ENCODE measurements at regions not wholly inside any gene's neighbourhood (a gene's known extent, or its start where the extent isn't known, plus 50 kb on each side); places are given as distances from the start of the nearest gene placed in this dataset.

DNA sequence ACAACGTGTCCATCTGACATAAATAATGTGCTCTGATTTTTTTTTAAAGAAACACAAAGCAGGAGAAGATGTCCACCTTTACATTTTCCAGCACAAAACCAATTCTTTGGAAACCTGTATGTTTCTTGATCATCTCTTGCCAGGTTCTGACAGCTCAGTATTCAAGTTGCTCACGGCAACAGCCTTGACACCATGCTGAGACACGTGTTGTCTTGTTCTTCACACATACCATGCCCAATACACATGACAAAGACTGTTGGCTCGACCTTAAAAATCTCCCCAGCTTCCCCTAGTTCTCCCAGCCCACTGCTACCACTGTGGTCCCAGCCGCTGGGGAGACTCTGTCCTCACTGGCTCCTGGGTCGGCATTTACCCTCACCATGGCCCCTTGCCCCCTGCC lies 518.9 kb downstream of the PREX1 start:
- Mint-ChIP-seq H3K27me3 (peaks cover 3 to 26% of the 10 kb centered on the region in 2 donors), H3K4me1 (no peaks in the 10 kb centered on the region), H3K9me3 (no peaks in the 10 kb centered on the region), H3K36me3 (no peaks in the 10 kb centered on the region), H3K27ac (no peak overlapping the region), H3K4me3 (no peak overlapping the region)
- POLR2A ChIA-PET = no interaction called here
- no peaks in the 10 kb centered on the region for H3K4me1 ChIP-seq (ENCODE audit: insufficient read depth, low read length)
- no peaks in the 10 kb centered on the region for H3K9me3 ChIP-seq (ENCODE audit: low read length)
- H3K36me3 ChIP-seq (ENCODE audit: insufficient read depth, low read length) = no peaks in the 10 kb centered on the region
- CTCF ChIA-PET = no interaction called here
- H3K27me3 ChIP-seq (ENCODE audit: insufficient read depth, low read length, poor library complexity, severe bottlenecking) = no peaks in the 10 kb centered on the region
- no peak overlapping the region for H3K27ac ChIP-seq (ENCODE audit: low read depth, low read length)
- no peak overlapping the region for H3K4me3 ChIP-seq (ENCODE audit: low read length)
- DNase-seq = no peak

DNA sequence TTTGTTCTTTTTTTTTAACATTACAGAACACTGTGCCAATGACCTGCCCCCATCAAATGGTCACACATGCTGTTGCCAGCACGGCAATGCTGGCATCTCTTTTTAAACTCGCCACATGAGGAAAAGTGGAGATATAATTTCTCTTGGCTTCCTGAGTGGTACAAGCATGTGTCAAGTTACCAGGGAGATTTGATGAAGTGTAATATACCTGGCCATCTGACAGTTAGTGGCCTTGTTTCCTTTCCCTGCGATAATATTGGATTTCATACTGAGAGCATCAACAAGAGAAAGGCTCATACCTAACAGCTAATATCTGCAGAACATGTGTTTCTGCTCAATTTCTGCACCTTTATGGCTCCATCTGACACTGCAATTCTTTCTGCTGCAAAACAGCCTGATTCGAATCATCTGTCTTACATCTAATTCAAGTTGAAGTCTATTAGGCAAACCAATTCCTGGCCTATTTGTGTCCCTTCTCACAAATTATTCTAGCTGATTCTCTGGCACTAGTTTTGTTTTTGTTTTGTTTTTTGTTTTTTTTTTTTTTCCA lies 519.5 kb downstream of the PREX1 start:
- peaks cover 4 to 26% of the 10 kb centered on the region in 2 donors for H3K27me3 Mint-ChIP-seq
- CTCF ChIA-PET = no interaction called here

DNA sequence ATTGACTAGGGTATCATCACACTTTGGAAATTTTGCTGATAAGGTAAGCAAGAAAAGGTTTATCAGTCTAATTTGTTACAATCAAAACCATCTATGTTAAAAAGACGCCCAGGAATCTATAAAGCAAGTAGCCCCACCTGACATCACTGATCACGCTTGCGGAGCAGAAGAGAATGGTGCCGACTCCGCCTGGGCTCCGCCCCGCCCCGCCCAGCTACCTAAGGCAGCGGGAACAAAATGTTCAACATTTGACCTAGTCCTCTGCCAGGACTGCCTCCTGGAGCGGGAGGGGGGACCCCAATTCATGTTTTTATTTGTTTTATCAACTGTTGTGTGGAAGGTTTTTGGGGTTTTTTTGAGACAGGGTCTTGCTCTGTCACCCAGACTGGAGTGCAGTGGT lies 520.5 kb downstream of the PREX1 start:
- ChIA-PET POLR2A (no interaction called here), CTCF (no interaction called here)
- H3K4me1 ChIP-seq (ENCODE audit: insufficient read depth, low read length) = no peaks in the 10 kb centered on the region
- no peak overlapping the region for H3K4me3 ChIP-seq (ENCODE audit: low read length)
- no peak overlapping the region for H3K27ac Mint-ChIP-seq
- DNase-seq = no peak
- H3K36me3 Mint-ChIP-seq = no peaks in the 10 kb centered on the region
- no peaks in the 10 kb centered on the region for H3K9me3 ChIP-seq (ENCODE audit: low read length)
- no peak overlapping the region for H3K4me3 Mint-ChIP-seq
- H3K36me3 ChIP-seq (ENCODE audit: insufficient read depth, low read length) = no peaks in the 10 kb centered on the region
- no peaks in the 10 kb centered on the region for H3K4me1 Mint-ChIP-seq
- no peak overlapping the region for H3K27ac ChIP-seq (ENCODE audit: low read depth, low read length)
- no peaks in the 10 kb centered on the region for H3K27me3 ChIP-seq (ENCODE audit: insufficient read depth, low read length, poor library complexity, severe bottlenecking)
- H3K27me3 Mint-ChIP-seq = peaks cover 4 to 26% of the 10 kb centered on the region in 2 donors
- no peaks in the 10 kb centered on the region for H3K9me3 Mint-ChIP-seq

More for the DNA sequence above, 519.5 kb downstream of the PREX1 start:
- H3K4me3 ChIP-seq (ENCODE audit: low read length) = no peak overlapping the region
- no peaks in the 10 kb centered on the region for H3K4me1 Mint-ChIP-seq
- no peaks in the 10 kb centered on the region for H3K9me3 Mint-ChIP-seq
- no peak overlapping the region for H3K4me3 Mint-ChIP-seq
- no peaks in the 10 kb centered on the region for H3K9me3 ChIP-seq (ENCODE audit: low read length)
- no peak for DNase-seq
- POLR2A ChIA-PET = no interaction called here
- no peaks in the 10 kb centered on the region for H3K27me3 ChIP-seq (ENCODE audit: insufficient read depth, low read length, poor library complexity, severe bottlenecking)
- no peak overlapping the region for H3K27ac ChIP-seq (ENCODE audit: low read depth, low read length)
- H3K4me1 ChIP-seq (ENCODE audit: insufficient read depth, low read length) = no peaks in the 10 kb centered on the region
- no peak overlapping the region for H3K27ac Mint-ChIP-seq
- no peaks in the 10 kb centered on the region for H3K36me3 ChIP-seq (ENCODE audit: insufficient read depth, low read length)
- H3K36me3 Mint-ChIP-seq = no peaks in the 10 kb centered on the region

DNA sequence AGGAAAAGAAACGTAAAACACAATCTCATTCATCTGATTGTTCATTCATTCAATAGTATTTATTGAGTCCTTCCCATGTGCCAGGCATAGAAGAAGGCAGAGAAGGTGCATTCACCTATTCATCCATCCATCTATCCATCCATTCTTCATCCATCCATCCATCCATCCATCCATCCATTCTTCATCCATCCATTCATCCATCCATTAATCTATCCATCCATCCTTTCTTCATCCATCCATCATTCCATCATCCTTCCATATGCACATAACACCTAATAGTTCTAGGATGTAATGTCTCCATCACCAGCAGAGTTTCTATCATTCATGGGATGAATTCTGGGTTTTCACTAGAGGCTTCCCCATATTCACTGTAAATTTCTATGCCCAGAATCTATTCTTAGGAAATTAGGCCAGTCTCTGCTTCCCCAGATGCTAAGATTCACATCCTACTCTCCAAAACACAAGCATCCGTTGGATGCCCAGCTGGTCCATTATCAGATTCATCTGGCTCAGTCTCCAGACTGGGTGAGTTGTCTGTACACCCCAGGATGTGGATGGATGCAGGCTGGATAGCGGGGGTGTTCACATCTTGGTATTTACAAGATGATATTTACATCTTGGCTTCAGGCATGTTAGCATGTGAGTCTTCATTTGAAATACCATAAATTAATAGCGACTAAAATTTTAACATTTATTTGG lies 517.7 kb upstream of the SULF2 start:
- H3K4me3 ChIP-seq (ENCODE audit: low read length) = no peak overlapping the region
- Mint-ChIP-seq H3K9me3 (no peaks in the 10 kb centered on the region), H3K36me3 (no peaks in the 10 kb centered on the region), H3K4me1 (no peaks in the 10 kb centered on the region), H3K27me3 (peaks cover 12 to 32% of the 10 kb centered on the region in 2 donors), H3K27ac (no peak overlapping the region), H3K4me3 (no peak overlapping the region)
- DNase-seq = no peak
- H3K27ac ChIP-seq (ENCODE audit: low read depth, low read length) = no peak overlapping the region
- no peaks in the 10 kb centered on the region for H3K27me3 ChIP-seq (ENCODE audit: insufficient read depth, low read length, poor library complexity, severe bottlenecking)
- POLR2A ChIA-PET = no interaction called here
- no peaks in the 10 kb centered on the region for H3K4me1 ChIP-seq (ENCODE audit: insufficient read depth, low read length)
- CTCF ChIA-PET = no interaction called here
- H3K9me3 ChIP-seq (ENCODE audit: low read length) = no peaks in the 10 kb centered on the region
- H3K36me3 ChIP-seq (ENCODE audit: insufficient read depth, low read length) = no peaks in the 10 kb centered on the region

DNA sequence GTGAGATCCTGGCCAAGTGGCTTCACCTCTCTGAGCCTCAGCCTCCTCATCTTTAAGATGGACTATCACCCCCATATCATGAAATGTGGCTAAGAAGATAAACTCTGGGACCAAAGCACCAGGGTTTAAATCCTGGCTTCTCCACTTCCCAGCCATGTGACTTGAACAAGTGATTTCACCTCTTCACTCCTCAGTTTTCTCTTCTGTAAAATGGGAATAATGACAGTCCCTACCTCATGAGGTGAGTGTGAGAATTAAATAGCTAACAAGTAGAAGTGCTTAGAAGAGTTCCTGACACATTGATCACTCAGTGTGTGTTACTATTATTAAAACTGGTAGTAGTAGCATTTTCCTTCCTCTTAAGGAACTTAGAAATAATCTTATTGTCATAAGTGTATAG lies 516.9 kb upstream of the SULF2 start:
- no peak for DNase-seq
- Histone ChIP-seq H3K4me3 (ENCODE audit: low read length) (no peak overlapping the region), H3K36me3 (ENCODE audit: insufficient read depth, low read length) (no peaks in the 10 kb centered on the region), H3K4me1 (ENCODE audit: insufficient read depth, low read length) (no peaks in the 10 kb centered on the region), H3K27me3 (ENCODE audit: insufficient read depth, low read length, poor library complexity, severe bottlenecking) (no peaks in the 10 kb centered on the region), H3K9me3 (ENCODE audit: low read length) (no peaks in the 10 kb centered on the region), H3K27ac (ENCODE audit: low read depth, low read length) (no peak overlapping the region)
- Mint-ChIP-seq H3K36me3 (no peaks in the 10 kb centered on the region), H3K27me3 (peaks cover 12 to 32% of the 10 kb centered on the region in 2 donors), H3K27ac (no peak overlapping the region), H3K9me3 (no peaks in the 10 kb centered on the region), H3K4me3 (no peak overlapping the region), H3K4me1 (no peaks in the 10 kb centered on the region)
- ChIA-PET POLR2A (no interaction called here), CTCF (no interaction called here)

DNA sequence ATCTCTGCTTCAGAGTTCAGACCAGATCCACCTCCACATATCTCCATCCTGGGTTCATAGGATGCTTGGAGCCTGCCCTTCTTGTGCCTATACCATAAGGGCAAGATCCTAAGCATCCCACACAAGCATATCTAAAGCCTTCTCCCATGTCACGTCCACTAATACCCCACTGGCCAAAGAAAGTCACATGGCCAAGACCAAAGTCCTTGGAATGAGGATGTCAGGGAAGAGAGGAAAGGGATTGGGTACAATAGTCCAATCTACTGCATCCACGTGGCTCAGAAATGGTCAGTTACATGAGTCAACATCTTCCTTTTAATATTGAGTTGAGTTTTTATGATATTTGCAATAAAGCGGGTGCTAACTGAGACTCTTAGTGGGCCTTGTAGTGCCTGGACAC lies 515.9 kb upstream of the SULF2 start:
- H3K4me3 ChIP-seq (ENCODE audit: low read length) = no peak overlapping the region

DNA sequence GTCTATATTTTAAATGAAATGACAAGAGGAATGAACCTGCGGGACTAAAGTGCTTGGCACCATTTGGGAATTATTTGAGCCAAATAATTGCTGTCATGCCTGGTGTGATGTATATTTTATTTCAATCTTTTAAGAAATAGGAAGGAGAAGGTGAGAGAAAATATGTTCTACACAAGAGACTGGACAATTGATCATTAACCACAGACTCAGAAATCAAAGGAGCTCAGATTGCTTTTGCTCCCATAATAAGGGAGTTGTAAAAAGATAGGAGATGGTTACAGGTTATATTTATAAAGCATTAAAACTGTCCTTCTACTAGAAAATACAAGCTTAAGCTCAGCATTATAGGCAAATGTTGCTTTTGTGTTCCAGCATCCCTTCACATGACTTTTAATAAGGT lies 515.2 kb upstream of the SULF2 start:
- no peak overlapping the region for H3K4me3 Mint-ChIP-seq
- no peaks in the 10 kb centered on the region for H3K36me3 ChIP-seq (ENCODE audit: insufficient read depth, low read length)
- peaks cover 12 to 40% of the 10 kb centered on the region in 2 donors for H3K27me3 Mint-ChIP-seq
- H3K36me3 Mint-ChIP-seq = no peaks in the 10 kb centered on the region
- no peak overlapping the region for H3K4me3 ChIP-seq (ENCODE audit: low read length)
- POLR2A ChIA-PET = no interaction called here
- DNase-seq = no peak
- no peaks in the 10 kb centered on the region for H3K4me1 ChIP-seq (ENCODE audit: insufficient read depth, low read length)
- H3K27me3 ChIP-seq (ENCODE audit: insufficient read depth, low read length, poor library complexity, severe bottlenecking) = no peaks in the 10 kb centered on the region
- CTCF ChIA-PET = no interaction called here
- H3K27ac ChIP-seq (ENCODE audit: low read depth, low read length) = no peak overlapping the region
- no peaks in the 10 kb centered on the region for H3K9me3 Mint-ChIP-seq
- no peaks in the 10 kb centered on the region for H3K9me3 ChIP-seq (ENCODE audit: low read length)
- no peak overlapping the region for H3K27ac Mint-ChIP-seq
- no peaks in the 10 kb centered on the region for H3K4me1 Mint-ChIP-seq

More for the DNA sequence above, 515.9 kb upstream of the SULF2 start:
- H3K27ac Mint-ChIP-seq = no peak overlapping the region
- DNase-seq = no peak
- H3K4me3 Mint-ChIP-seq = no peak overlapping the region
- no peaks in the 10 kb centered on the region for H3K9me3 Mint-ChIP-seq
- no peaks in the 10 kb centered on the region for H3K27me3 ChIP-seq (ENCODE audit: insufficient read depth, low read length, poor library complexity, severe bottlenecking)
- peaks cover 12 to 39% of the 10 kb centered on the region in 2 donors for H3K27me3 Mint-ChIP-seq
- no peaks in the 10 kb centered on the region for H3K9me3 ChIP-seq (ENCODE audit: low read length)
- CTCF ChIA-PET = no interaction called here
- no peaks in the 10 kb centered on the region for H3K4me1 ChIP-seq (ENCODE audit: insufficient read depth, low read length)
- no peaks in the 10 kb centered on the region for H3K36me3 Mint-ChIP-seq
- H3K4me1 Mint-ChIP-seq = no peaks in the 10 kb centered on the region
- H3K36me3 ChIP-seq (ENCODE audit: insufficient read depth, low read length) = no peaks in the 10 kb centered on the region
- no peak overlapping the region for H3K27ac ChIP-seq (ENCODE audit: low read depth, low read length)
- POLR2A ChIA-PET = no interaction called here

DNA sequence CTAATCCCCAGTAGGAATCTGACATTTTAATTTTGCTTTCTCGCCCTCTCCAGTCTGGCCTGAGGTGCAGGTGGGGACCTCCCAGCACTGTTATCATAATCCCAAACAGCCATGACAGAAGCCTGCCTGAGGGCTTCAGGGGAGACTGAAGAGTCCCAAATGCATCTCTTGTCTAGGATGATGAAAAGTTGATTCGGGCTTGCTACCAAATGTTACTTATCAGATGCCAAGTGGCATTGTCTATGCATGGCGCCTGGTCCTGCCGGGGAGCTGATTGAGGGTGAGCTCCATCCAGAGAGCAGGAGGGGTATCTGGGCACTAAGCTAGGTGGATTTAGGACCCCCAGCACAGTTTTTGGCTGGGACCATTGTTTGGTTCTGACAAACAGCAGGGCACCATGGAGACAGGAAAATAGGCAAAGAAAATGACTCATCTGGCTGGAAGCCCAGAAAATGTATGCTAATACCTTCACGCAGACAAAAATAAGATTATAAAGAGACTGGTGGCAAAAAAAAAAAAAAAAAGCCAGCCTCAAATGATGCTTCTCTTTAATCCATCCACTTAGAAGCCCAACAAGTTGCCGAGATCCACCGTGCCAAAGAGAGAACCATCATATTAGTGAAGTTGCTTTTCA lies 513.7 kb upstream of the SULF2 start:
- ChIA-PET CTCF (no interaction called here), POLR2A (no interaction called here)
- Histone ChIP-seq H3K9me3 (ENCODE audit: low read length) (no peaks in the 10 kb centered on the region), H3K36me3 (ENCODE audit: insufficient read depth, low read length) (no peaks in the 10 kb centered on the region), H3K27ac (ENCODE audit: low read depth, low read length) (no peak overlapping the region), H3K4me3 (ENCODE audit: low read length) (no peak overlapping the region), H3K4me1 (ENCODE audit: insufficient read depth, low read length) (no peaks in the 10 kb centered on the region), H3K27me3 (ENCODE audit: insufficient read depth, low read length, poor library complexity, severe bottlenecking) (no peaks in the 10 kb centered on the region)
- no peak overlapping the region for H3K27ac Mint-ChIP-seq
- DNase-seq = no peak
- H3K4me1 Mint-ChIP-seq = no peaks in the 10 kb centered on the region
- H3K27me3 Mint-ChIP-seq = peaks cover 12 to 40% of the 10 kb centered on the region in 2 donors
- no peak overlapping the region for H3K4me3 Mint-ChIP-seq
- no peaks in the 10 kb centered on the region for H3K9me3 Mint-ChIP-seq
- no peaks in the 10 kb centered on the region for H3K36me3 Mint-ChIP-seq
